ENCODE measurements at regions not wholly inside any gene's neighbourhood (a gene's known extent, or its start where the extent isn't known, plus 50 kb on each side); places are given as distances from the start of the nearest gene placed in this dataset.

DNA sequence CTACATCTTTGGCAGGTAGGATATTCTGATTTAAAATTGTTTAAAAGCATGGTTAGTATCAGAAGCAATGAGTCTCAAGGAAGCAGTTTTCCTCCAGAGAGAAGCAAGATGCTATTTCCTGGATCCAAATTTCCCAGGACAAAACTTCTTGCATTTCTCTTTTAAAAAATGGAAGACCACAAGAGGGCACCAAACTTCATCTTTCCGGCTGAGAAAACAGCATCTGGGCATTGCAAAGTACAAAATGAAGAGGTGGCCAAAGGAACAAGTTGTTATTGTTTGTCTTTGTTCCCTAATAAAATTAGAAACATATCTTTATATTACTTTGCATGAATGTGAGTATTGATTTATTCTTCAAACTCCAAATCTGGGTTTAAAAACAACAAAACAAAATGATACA, 60.0 kb upstream of the LRCH1 start:
- no peaks in the 10 kb centered on the region; a peak in 1 of 4 replicates for H3K4me1 ChIP-seq (ENCODE audit: control insufficient read depth in 1 of 2, insufficient read depth in 2 of 2, low read length in 2 of 2)
- H3K9me2 ChIP-seq (ENCODE audit: insufficient read depth) = no peaks in the 10 kb centered on the region
- CTCF ChIA-PET = no interaction called here
- no peak overlapping the region for H3K27ac ChIP-seq (ENCODE audit: low read depth, low read length)
- no peaks in the 10 kb centered on the region for H3K9me3 ChIP-seq (ENCODE audit: control insufficient read depth in 1 of 2, insufficient read depth in 1 of 2, low read depth in 1 of 2, low read length in 2 of 2)
- H3K4me3 ChIP-seq (replicated peaks in 1 of 2; ENCODE audit: low read depth in 1 of 2, low read length in 2 of 2) = no peak overlapping the region
- TF ChIP-seq POLR2AphosphoS5 (IDR thresholded peaks at IDR 0.05; ENCODE audit: low read depth, low read length) (no peak), ZFX (IDR thresholded peaks at IDR 0.05) (no peak), POLR2A (IDR thresholded peaks at IDR 0.05; ENCODE audit: borderline replicate concordance, extremely low read depth, insufficient read depth, insufficient read length) (no peak), RAD21 (IDR thresholded peaks at IDR 0.05; ENCODE audit: low read depth) (peak; percentile 77), EZH2 (IDR thresholded peaks at IDR 0.05) (no peak), EGR1 (IDR thresholded peaks at IDR 0.05; ENCODE audit: low read depth) (no peak), JUND (IDR thresholded peaks at IDR 0.05) (no peak), EZH2phosphoT487 (IDR thresholded peaks at IDR 0.05; ENCODE audit: borderline replicate concordance) (no peak)
- TF ChIP-seq, protein P1, sequence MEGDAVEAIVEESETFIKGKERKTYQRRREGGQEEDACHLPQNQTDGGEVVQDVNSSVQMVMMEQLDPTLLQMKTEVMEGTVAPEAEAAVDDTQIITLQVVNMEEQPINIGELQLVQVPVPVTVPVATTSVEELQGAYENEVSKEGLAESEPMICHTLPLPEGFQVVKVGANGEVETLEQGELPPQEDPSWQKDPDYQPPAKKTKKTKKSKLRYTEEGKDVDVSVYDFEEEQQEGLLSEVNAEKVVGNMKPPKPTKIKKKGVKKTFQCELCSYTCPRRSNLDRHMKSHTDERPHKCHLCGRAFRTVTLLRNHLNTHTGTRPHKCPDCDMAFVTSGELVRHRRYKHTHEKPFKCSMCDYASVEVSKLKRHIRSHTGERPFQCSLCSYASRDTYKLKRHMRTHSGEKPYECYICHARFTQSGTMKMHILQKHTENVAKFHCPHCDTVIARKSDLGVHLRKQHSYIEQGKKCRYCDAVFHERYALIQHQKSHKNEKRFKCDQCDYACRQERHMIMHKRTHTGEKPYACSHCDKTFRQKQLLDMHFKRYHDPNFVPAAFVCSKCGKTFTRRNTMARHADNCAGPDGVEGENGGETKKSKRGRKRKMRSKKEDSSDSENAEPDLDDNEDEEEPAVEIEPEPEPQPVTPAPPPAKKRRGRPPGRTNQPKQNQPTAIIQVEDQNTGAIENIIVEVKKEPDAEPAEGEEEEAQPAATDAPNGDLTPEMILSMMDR (IDR thresholded peaks at IDR 0.05 in 2 of 3, conservative IDR thresholded peaks at IDR 0.05 in 1 of 3; ENCODE audit: borderline replicate concordance in 1 of 3, insufficient read depth in 1 of 3, low read depth in 2 of 3, low read length in 2 of 3) = peak; percentile 46 to 69 (median 46); a peak in 5 of 6 replicates
- TF ChIP-seq, protein P2, sequence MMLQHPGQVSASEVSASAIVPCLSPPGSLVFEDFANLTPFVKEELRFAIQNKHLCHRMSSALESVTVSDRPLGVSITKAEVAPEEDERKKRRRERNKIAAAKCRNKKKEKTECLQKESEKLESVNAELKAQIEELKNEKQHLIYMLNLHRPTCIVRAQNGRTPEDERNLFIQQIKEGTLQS (IDR thresholded peaks at IDR 0.05) = no peak
- intact Hi-C loops (cut with micrococcal nuclease) = loop anchor here (1.0 to 10.0 kb wide), 2 partner anchors 228 to 412 kb away; no protein-coding TSS in a partner anchor
- H3K9ac ChIP-seq (ENCODE audit: low read length) = no peak overlapping the region
- no peak overlapping the region for H2AFZ ChIP-seq (ENCODE audit: low read depth, low read length, poor library complexity, severe bottlenecking)
- H3K36me3 ChIP-seq (ENCODE audit: control insufficient read depth in 1 of 2, insufficient read depth in 2 of 2, low read length in 2 of 2) = no peaks in the 10 kb centered on the region
- RAD21 ChIA-PET (ENCODE audit: low non-redundant PET in 1 of 2, low total read pairs in 2 of 2, uncharacterized antibody in 2 of 2, unreplicated experiment in 2 of 2) = no interaction called here
- no peaks in the 10 kb centered on the region for H4K20me1 ChIP-seq (ENCODE audit: insufficient read depth)
- peak; percentile 32 for DNase-seq (ENCODE audit: low read depth, low spot score)
- ATAC-seq = peak; percentile 47
- POLR2A ChIA-PET = no interaction called here
- H3K79me2 ChIP-seq (ENCODE audit: insufficient read depth, low read length) = no peaks in the 10 kb centered on the region
- H3K27me3 ChIP-seq (ENCODE audit: insufficient read depth, low read length) = no peaks in the 10 kb centered on the region
- no peak overlapping the region for H3K4me2 ChIP-seq (ENCODE audit: low read length)
- BruUV-seq (replicated peaks) = no TSS peak

Data from HCT116 (cell line).